Tibial nerve (tissue), 4 donors: ENCODE measurements at regions not wholly inside any gene's neighbourhood (a gene's known extent, or its start where the extent isn't known, plus 50 kb on each side); places are given as distances from the start of the nearest gene placed in this dataset.

Experiments
- DNase-seq, 2 donors: peaks; one replicate each; pipeline ENCODE4 v3.0.0-alpha.2; 2019; ENCODE audit warnings: low spot score in 2 of 2
- H3K27ac ChIP-seq, 4 donors: fragments of 200-600 bp; sonication (generic) in 3 of 4; one replicate each; pipeline ENCODE4 v1.5.1; 2017 to 2019; ENCODE audit warnings: mild to moderate bottlenecking in 1 of 4
- H3K27me3 ChIP-seq, 2 donors: fragments of 200-600 bp; sonication (generic) in 1 of 2; one replicate each; pipeline versions ENCODE4 v1.5.1 to v1.6.0; 2017 to 2019
- H3K36me3 ChIP-seq, 3 donors: fragments of 200-600 bp; sonication (generic); one replicate each; pipeline ENCODE4 v1.5.1; 2018 to 2019
- H3K4me1 ChIP-seq, 4 donors: fragments of 200-600 bp; sonication (generic) in 3 of 4; one replicate each; pipeline ENCODE4 v1.5.1; 2017 to 2019
- H3K4me3 ChIP-seq, 4 donors: fragments of 200-600 bp; sonication (generic) in 3 of 4; one replicate each; pipeline ENCODE4 v1.5.1; 2017 to 2019; ENCODE audit warnings: mild to moderate bottlenecking in 1 of 4, moderate library complexity in 1 of 4
- H3K9me3 ChIP-seq, 4 donors: fragments of 200-600 bp; sonication (generic) in 3 of 4; one replicate each; pipeline ENCODE4 v1.5.1; 2017 to 2019
- CTCF ChIP-seq, 5 experiments: fragments of 200-600 bp in 3 of 5; fragments of 450-650 bp in 2 of 5; sonication (generic) in 3 of 5; IDR thresholded peaks; one replicate each; pipeline ENCODE4 v1.5.1; 2016 to 2019; ENCODE audit warnings: antibody characterized with exemption in 5 of 5, mild to moderate bottlenecking in 3 of 5, moderate library complexity in 2 of 5
- EP300 ChIP-seq, 2 donors: sonication (generic); formaldehyde crosslinking; IDR thresholded peaks; one replicate each; pipeline ENCODE4 v1.6.1; 2017; ENCODE audit warnings: antibody characterized with exemption in 2 of 2, mild to moderate bottlenecking in 1 of 2
- POLR2A ChIP-seq, 2 donors: fragments of 450-650 bp; IDR thresholded peaks; one replicate each; pipeline ENCODE4 v1.6.1; 2017; ENCODE audit warnings: antibody characterized with exemption in 2 of 2, mild to moderate bottlenecking in 2 of 2, moderate library complexity in 2 of 2
- WGBS, 2 donors: methylation state at CpG; one replicate each; pipeline ENCODE4 v1.1.5; 2018; 5-methylcytosine and 5-hydroxymethylcytosine counted together

GRCh38 chr5:3993856-3994473, 398.3 kb downstream of the IRX1 start:
- TF ChIP-seq POLR2A (IDR thresholded peaks at IDR 0.05) (no peak), EP300 (IDR thresholded peaks at IDR 0.05) (no peak), CTCF (IDR thresholded peaks at IDR 0.05) (no peak)
- Histone ChIP-seq H3K36me3 (no peaks in the 10 kb centered on the region), H3K27me3 (no peaks in the 10 kb centered on the region), H3K4me1 (no peaks in the 10 kb centered on the region), H3K27ac (no peak overlapping the region), H3K9me3 (peaks cover 0 to 16% (median 2%) of the 10 kb centered on the region in 4 donors), H3K4me3 (no peak overlapping the region)
- 84 to 85% methylated on average over 14 of the region's 14 CpGs for WGBS, 2 donors
- peak in 1 of 2 donors; percentile 28 for DNase-seq

- no peaks in the 10 kb centered on the region for H3K27me3 ChIP-seq
- H3K4me1 ChIP-seq: no peaks in the 10 kb centered on the region
- peaks cover 0 to 16% (median 2%) of the 10 kb centered on the region in 4 donors for H3K9me3 ChIP-seq
- no peak overlapping the region for H3K27ac ChIP-seq
- no peak overlapping the region for H3K4me3 ChIP-seq
- DNase-seq: no peak
- no peaks in the 10 kb centered on the region for H3K36me3 ChIP-seq
- TF ChIP-seq CTCF (IDR thresholded peaks at IDR 0.05): no peak
- TF ChIP-seq POLR2A (IDR thresholded peaks at IDR 0.05): no peak
- no peak for TF ChIP-seq EP300 (IDR thresholded peaks at IDR 0.05)
Measured at GRCh38 chr5:3994628-3995027, 399.0 kb downstream of the IRX1 start.

GRCh38 chr5:3995954-3996619, 400.5 kb downstream of the IRX1 start:
- Histone ChIP-seq H3K4me3 (no peak overlapping the region), H3K27me3 (no peaks in the 10 kb centered on the region), H3K4me1 (no peaks in the 10 kb centered on the region), H3K9me3 (peaks cover 0 to 16% (median 2%) of the 10 kb centered on the region in 4 donors), H3K36me3 (no peaks in the 10 kb centered on the region), H3K27ac (no peak overlapping the region)
- 63 to 67% methylated on average over 8 of the region's 8 CpGs for WGBS, 2 donors
- TF ChIP-seq CTCF (IDR thresholded peaks at IDR 0.05) (no peak), POLR2A (IDR thresholded peaks at IDR 0.05) (no peak), EP300 (IDR thresholded peaks at IDR 0.05) (no peak)
- DNase-seq: no peak

- no peak overlapping the region for H3K4me3 ChIP-seq
- no peaks in the 10 kb centered on the region for H3K36me3 ChIP-seq
- WGBS, 2 donors: 57% methylated on average over 11 of the region's 11 CpGs
- no peak for TF ChIP-seq CTCF (IDR thresholded peaks at IDR 0.05)
- TF ChIP-seq EP300 (IDR thresholded peaks at IDR 0.05): no peak
- TF ChIP-seq POLR2A (IDR thresholded peaks at IDR 0.05): no peak
- H3K27me3 ChIP-seq: no peaks in the 10 kb centered on the region
- DNase-seq: no peak
- peaks cover 0 to 11% (median 2%) of the 10 kb centered on the region in 4 donors for H3K9me3 ChIP-seq
- H3K4me1 ChIP-seq: no peaks in the 10 kb centered on the region
- no peak overlapping the region for H3K27ac ChIP-seq
Measured at GRCh38 chr5:3996707-3997336, 401.2 kb downstream of the IRX1 start.

- WGBS, 2 donors: 95 to 97% methylated on average over 4 of the region's 4 CpGs
- Histone ChIP-seq H3K36me3 (no peaks in the 10 kb centered on the region), H3K27ac (no peak overlapping the region), H3K4me1 (no peaks in the 10 kb centered on the region), H3K9me3 (peaks cover 0 to 3% (median 0%) of the 10 kb centered on the region in 4 donors), H3K27me3 (no peaks in the 10 kb centered on the region), H3K4me3 (no peak overlapping the region)
- TF ChIP-seq EP300 (IDR thresholded peaks at IDR 0.05) (no peak), CTCF (IDR thresholded peaks at IDR 0.05) (no peak), POLR2A (IDR thresholded peaks at IDR 0.05) (no peak)
- no peak for DNase-seq
Measured at GRCh38 chr5:3997670-3998069, 402.0 kb downstream of the IRX1 start.
